ENCODE measurements at regions not wholly inside any gene's neighbourhood (a gene's known extent, or its start where the extent isn't known, plus 50 kb on each side); places are given as distances from the start of the nearest gene placed in this dataset.

DNA sequence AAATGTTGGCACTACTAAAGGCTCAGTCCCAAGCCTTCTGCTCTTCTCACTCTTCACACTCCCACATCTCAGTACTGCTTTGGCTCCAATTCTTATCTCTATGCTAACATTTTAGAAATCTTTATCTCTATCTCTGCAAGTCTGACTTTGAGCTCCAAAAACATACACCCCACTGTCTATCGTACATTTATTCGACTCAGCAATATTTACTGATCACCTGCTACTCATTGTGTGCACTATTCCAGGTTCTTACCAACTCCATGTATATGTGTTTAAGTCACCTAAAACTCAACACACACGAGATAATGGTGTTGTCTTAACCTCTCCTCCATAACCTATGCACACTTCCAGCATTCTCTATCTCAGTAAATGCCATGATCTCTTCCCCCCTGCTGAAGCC is 268.2 kb upstream of the CRIM1 start (continued):
- TF ChIP-seq, protein P1, sequence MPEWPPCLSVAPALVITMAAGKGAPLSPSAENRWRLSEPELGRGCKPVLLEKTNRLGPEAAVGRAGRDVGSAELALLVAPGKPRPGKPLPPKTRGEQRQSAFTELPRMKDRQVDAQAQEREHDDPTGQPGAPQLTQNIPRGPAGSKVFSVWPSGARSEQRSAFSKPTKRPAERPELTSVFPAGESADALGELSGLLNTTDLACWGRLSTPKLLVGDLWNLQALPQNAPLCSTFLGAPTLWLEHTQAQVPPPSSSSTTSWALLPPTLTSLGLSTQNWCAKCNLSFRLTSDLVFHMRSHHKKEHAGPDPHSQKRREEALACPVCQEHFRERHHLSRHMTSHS (tag by site-specific recombination; IDR thresholded peaks at IDR 0.05), result no peak

DNA sequence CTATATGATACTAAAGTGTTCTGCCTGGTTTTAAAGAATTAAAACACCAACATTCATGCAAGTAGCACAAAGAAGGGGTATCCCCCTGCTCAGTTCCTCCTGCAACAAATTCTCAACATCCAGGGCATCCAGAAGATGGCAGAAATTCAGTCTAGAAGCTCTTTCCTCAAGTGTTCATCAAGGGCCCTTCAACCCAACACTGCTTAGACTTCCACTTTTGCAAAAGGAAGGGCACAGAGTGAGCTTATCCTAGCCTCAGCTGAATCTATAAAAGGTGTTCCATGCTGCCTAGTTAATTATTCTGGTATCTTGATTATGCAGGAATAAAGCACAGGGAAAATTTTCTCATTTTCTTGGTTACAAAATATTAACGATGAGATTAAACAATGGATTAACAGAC is 275.8 kb upstream of the CRIM1 start:
- Histone ChIP-seq H3K27ac (ENCODE audit: extremely low read depth, low read depth, low read length) (no peak overlapping the region), H3K9me3 (ENCODE audit: control insufficient read depth, insufficient read depth, low read depth, low read length) (no peaks in the 10 kb centered on the region), H3K4me1 (ENCODE audit: control insufficient read depth, insufficient read depth, low read length) (no peaks in the 10 kb centered on the region), H3K36me3 (ENCODE audit: control insufficient read depth in 2 of 2, insufficient read depth in 1 of 2, low read length in 2 of 2) (no peaks in the 10 kb centered on the region), H3K4me3 (ENCODE audit: low read depth, low read length) (no peak overlapping the region)
- CTCF ChIA-PET, result no interaction called here
- TF ChIP-seq ZNF146 (tag by site-specific recombination; IDR thresholded peaks at IDR 0.05), result no peak
- POLR2A ChIA-PET, result no interaction called here

DNA sequence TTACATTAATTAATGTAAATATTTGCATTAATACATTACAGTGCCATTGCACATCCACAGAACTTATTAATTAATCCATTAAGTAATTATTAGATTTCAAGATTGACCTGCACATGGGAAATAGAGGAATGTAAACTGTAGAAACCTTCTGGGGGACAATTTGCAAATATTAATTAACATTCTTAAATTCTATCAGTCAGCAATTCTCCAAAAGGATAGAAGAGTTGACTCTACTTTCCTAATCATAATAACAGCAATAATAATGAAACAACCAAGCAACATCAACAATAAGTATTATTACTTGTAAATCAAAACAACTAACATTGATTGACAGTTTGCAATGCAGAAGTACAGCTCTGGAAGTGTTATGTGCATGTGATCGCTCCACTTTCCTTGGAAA is 281.6 kb upstream of the CRIM1 start:
- ChIA-PET CTCF (no interaction called here), POLR2A (no interaction called here)
- Histone ChIP-seq H3K9me3 (ENCODE audit: control insufficient read depth, insufficient read depth, low read depth, low read length) (no peaks in the 10 kb centered on the region), H3K4me1 (ENCODE audit: control insufficient read depth, insufficient read depth, low read length) (no peaks in the 10 kb centered on the region), H3K27ac (ENCODE audit: extremely low read depth, low read depth, low read length) (no peak overlapping the region), H3K4me3 (ENCODE audit: low read depth, low read length) (no peak overlapping the region), H3K36me3 (ENCODE audit: control insufficient read depth in 2 of 2, insufficient read depth in 1 of 2, low read length in 2 of 2) (no peaks in the 10 kb centered on the region)
- TF ChIP-seq ZFP41 (tag by site-specific recombination; IDR thresholded peaks at IDR 0.05; ENCODE audit: borderline replicate concordance), result no peak
- no peak for TF ChIP-seq YY1 (tag by site-specific recombination; IDR thresholded peaks at IDR 0.05)
- TF ChIP-seq, protein P2, sequence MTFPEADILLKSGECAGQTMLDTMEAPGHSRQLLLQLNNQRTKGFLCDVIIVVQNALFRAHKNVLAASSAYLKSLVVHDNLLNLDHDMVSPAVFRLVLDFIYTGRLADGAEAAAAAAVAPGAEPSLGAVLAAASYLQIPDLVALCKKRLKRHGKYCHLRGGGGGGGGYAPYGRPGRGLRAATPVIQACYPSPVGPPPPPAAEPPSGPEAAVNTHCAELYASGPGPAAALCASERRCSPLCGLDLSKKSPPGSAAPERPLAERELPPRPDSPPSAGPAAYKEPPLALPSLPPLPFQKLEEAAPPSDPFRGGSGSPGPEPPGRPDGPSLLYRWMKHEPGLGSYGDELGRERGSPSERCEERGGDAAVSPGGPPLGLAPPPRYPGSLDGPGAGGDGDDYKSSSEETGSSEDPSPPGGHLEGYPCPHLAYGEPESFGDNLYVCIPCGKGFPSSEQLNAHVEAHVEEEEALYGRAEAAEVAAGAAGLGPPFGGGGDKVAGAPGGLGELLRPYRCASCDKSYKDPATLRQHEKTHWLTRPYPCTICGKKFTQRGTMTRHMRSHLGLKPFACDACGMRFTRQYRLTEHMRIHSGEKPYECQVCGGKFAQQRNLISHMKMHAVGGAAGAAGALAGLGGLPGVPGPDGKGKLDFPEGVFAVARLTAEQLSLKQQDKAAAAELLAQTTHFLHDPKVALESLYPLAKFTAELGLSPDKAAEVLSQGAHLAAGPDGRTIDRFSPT (tag by site-specific recombination; IDR thresholded peaks at IDR 0.05), result no peak
- TF ChIP-seq HOXD13 (CRISPR knock-in tag; IDR thresholded peaks at IDR 0.05; ENCODE audit: borderline replicate concordance), result no peak
- TF ChIP-seq, protein P3, sequence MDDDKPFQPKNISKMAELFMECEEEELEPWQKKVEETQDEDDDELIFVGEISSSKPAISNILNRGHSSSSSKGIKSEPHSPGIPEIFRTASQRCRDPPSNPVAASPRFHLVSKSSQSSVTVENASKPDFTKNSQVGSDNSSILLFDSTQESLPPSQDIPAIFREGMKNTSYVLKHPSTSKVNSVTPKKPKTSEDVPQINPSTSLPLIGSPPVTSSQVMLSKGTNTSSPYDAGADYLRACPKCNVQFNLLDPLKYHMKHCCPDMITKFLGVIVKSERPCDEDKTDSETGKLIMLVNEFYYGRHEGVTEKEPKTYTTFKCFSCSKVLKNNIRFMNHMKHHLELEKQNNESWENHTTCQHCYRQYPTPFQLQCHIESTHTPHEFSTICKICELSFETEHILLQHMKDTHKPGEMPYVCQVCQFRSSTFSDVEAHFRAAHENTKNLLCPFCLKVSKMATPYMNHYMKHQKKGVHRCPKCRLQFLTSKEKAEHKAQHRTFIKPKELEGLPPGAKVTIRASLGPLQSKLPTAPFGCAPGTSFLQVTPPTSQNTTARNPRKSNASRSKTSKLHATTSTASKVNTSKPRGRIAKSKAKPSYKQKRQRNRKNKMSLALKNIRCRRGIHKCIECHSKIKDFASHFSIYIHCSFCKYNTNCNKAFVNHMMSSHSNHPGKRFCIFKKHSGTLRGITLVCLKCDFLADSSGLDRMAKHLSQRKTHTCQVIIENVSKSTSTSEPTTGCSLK (tag by site-specific recombination; IDR thresholded peaks at IDR 0.05), result no peak
- TF ChIP-seq ZSCAN16 (tag by site-specific recombination; IDR thresholded peaks at IDR 0.05), result no peak
- TF ChIP-seq ZNF561 (tag by site-specific recombination; IDR thresholded peaks at IDR 0.05; ENCODE audit: borderline replicate concordance), result no peak
- no peak for TF ChIP-seq ZNF747 (tag by site-specific recombination; IDR thresholded peaks at IDR 0.05)
- TF ChIP-seq ZIC2 (tag by site-specific recombination; IDR thresholded peaks at IDR 0.05), result no peak
- TF ChIP-seq ZNF184 (tag by site-specific recombination; IDR thresholded peaks at IDR 0.05), result no peak
- no peak for TF ChIP-seq ZNF830 (tag by site-specific recombination; IDR thresholded peaks at IDR 0.05; ENCODE audit: low read depth)
- TF ChIP-seq ZBTB21 (tag by site-specific recombination; IDR thresholded peaks at IDR 0.05), result no peak
- no peak for TF ChIP-seq HOXA7 (CRISPR knock-in tag; IDR thresholded peaks at IDR 0.05; ENCODE audit: borderline replicate concordance)
- TF ChIP-seq, protein P4, sequence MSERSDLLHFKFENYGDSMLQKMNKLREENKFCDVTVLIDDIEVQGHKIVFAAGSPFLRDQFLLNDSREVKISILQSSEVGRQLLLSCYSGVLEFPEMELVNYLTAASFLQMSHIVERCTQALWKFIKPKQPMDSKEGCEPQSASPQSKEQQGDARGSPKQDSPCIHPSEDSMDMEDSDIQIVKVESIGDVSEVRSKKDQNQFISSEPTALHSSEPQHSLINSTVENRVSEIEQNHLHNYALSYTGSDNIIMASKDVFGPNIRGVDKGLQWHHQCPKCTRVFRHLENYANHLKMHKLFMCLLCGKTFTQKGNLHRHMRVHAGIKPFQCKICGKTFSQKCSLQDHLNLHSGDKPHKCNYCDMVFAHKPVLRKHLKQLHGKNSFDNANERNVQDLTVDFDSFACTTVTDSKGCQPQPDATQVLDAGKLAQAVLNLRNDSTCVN (tag by site-specific recombination; optimal IDR thresholded peaks at IDR 0.05), result no peak
- no peak for TF ChIP-seq ZNF837 (tag by site-specific recombination; IDR thresholded peaks at IDR 0.05)
- TF ChIP-seq ZNF292 (tag by site-specific recombination; IDR thresholded peaks at IDR 0.05; ENCODE audit: borderline replicate concordance, low read depth), result no peak
- no peak for TF ChIP-seq ZNF266 (tag by site-specific recombination; IDR thresholded peaks at IDR 0.05; ENCODE audit: low read depth)
- TF ChIP-seq GLIS2 (tag by site-specific recombination; IDR thresholded peaks at IDR 0.05), result no peak

Measured in HEK293 (cell line).